ENCODE measurements at regions not wholly inside any gene's neighbourhood (a gene's known extent, or its start where the extent isn't known, plus 50 kb on each side); places are given as distances from the start of the nearest gene placed in this dataset.
"Not testable (repeated sequence)": the region's sequence is repeated elsewhere in the genome, so short reads cannot be mapped to it uniquely, and the experiment has no call there.

GRCh38 chr16:85526185-85526974, 86.7 kb upstream of the GSE1 start:
- no peak for DNase-seq (ENCODE audit: low spot score)

GRCh38 chr16:85527042-85527766, 85.9 kb upstream of the GSE1 start:
- no peak for DNase-seq (ENCODE audit: low spot score)

GRCh38 chr16:85527767-85528297, 85.3 kb upstream of the GSE1 start:
- DNase-seq (ENCODE audit: low spot score): no peak

GRCh38 chr16:85528528-85529387, 84.4 kb upstream of the GSE1 start:
- peak; percentile 30 for DNase-seq (ENCODE audit: low spot score)

- DNase-seq (ENCODE audit: low spot score): no peak
Measured at GRCh38 chr16:85529489-85530369, 83.4 kb upstream of the GSE1 start.

GRCh38 chr16:85530370-85530739, 82.8 kb upstream of the GSE1 start:
- DNase-seq (ENCODE audit: low spot score): no peak

- no peak for DNase-seq (ENCODE audit: low spot score)
Measured at GRCh38 chr16:85531516-85531915, 81.6 kb upstream of the GSE1 start.

- no peak for DNase-seq (ENCODE audit: low spot score)
Measured at GRCh38 chr16:85532147-85532546, 81.0 kb upstream of the GSE1 start.

GRCh38 chr16:85533593-85533992, 79.5 kb upstream of the GSE1 start:
- not testable (repeated sequence) for DNase-seq (ENCODE audit: low spot score)

- DNase-seq (ENCODE audit: low spot score): no peak
Measured at GRCh38 chr16:85534536-85535351, 78.4 kb upstream of the GSE1 start.

GRCh38 chr16:85535352-85536072, 77.6 kb upstream of the GSE1 start:
- no peak for DNase-seq (ENCODE audit: low spot score)

- DNase-seq (ENCODE audit: low spot score): no peak
Measured at GRCh38 chr16:85536073-85536410, 77.1 kb upstream of the GSE1 start.

- no peak for DNase-seq (ENCODE audit: low spot score)
Measured at GRCh38 chr16:85536411-85537330, 76.5 kb upstream of the GSE1 start.

- DNase-seq (ENCODE audit: low spot score): no peak
Measured at GRCh38 chr16:85537331-85537788, 75.8 kb upstream of the GSE1 start.

GRCh38 chr16:85537795-85538401, 75.2 kb upstream of the GSE1 start:
- DNase-seq (ENCODE audit: low spot score): no peak

GRCh38 chr16:85539084-85539483, 74.0 kb upstream of the GSE1 start:
- DNase-seq (ENCODE audit: low spot score): no peak

- DNase-seq (ENCODE audit: low spot score): no peak
Measured at GRCh38 chr16:85539629-85540291, 73.4 kb upstream of the GSE1 start.

GRCh38 chr16:85541181-85541580, 71.9 kb upstream of the GSE1 start:
- DNase-seq (ENCODE audit: low spot score): no peak
